OCI-LY3 (cell line): ENCODE measurements at regions not wholly inside any gene's neighbourhood (a gene's known extent, or its start where the extent isn't known, plus 50 kb on each side); places are given as distances from the start of the nearest gene placed in this dataset.

Experiments
- CTCF ChIP-seq: fragments of 200-600, 300-600 bp; sonication (generic); IDR thresholded peaks from 2 replicates; pipeline ENCODE4 v1.5.1; 2014; ENCODE audit warnings: antibody characterized with exemption, low read length, low read depth
- EZH2phosphoT487 ChIP-seq: fragments of 200-600 bp; shearing (Covaris generic); IDR thresholded peaks from 2 replicates; pipeline ENCODE4 v1.6.1; 2018; ENCODE audit warnings: antibody characterized with exemption, mixed run types, low read depth

DNA sequence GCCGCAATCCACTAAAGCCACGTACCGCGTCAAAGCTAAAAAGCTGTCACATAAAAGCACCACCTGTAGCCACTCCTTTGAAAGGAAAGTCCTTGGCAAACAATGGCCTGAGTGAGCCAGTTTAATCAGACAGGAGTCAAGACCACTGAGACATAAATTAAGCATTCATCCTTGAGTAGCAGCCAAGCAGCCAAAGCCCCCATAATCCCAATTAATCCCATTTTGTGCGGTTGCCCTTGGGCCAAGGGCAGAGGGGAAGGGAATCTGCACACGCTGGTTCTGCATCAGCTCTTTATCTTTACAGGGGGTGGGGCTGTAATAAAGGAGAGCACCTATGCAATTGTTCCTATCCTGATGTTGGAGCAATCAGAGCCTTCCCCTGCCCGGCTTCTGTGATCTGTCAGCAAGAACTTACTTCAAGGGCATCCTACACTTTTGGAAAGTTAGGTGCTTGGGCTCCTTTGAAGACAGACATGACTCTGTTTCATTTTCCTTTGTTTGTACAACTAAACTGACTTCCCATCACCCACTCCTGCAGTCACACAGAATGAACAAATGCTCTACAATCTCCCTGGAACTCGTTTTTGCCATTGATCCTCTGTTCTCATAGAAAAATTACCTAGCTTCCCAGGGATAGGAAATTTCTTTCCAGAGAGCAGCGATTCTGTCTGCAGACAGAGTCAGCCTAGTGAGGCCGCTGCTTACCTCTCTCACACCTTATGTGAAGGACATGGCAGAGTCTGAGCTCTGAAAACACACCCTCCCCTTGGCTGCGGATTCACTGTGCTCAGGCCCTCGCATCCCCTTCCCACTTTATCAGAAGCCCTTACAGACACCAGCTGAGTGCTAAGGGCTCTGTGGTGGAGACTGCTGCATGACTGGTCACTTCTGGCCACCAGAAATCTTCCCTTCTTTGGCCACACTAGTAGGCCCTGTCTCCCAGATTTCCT lies 116.2 kb upstream of the TBCA start:
- TF ChIP-seq EZH2phosphoT487, result no peak
- TF ChIP-seq CTCF, result no peak
